ENCODE measurements at regions not wholly inside any gene's neighbourhood (a gene's known extent, or its start where the extent isn't known, plus 50 kb on each side); places are given as distances from the start of the nearest gene placed in this dataset.
"Not testable (repeated sequence)": the region's sequence is repeated elsewhere in the genome, so short reads cannot be mapped to it uniquely, and the experiment has no call there.

DNA sequence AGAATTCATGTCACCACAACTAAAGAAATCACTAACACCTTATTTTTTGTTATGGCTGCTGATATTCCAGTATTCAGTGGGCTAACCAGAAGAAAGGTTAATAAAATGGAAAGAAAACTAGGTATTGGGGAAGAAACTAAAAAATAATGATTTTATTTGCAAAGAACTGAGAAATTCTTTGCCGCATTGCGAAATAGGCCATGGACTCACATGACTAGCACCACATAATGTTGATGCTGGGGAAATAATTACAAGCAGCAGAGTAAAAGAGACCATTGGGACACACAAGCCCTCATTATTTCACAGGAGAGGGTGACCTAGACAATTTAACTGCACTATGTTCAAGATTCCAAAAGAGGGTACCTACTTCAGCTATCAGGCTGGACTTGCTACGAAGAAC lies 1411.5 kb downstream of the SLITRK5 start:
- no peaks in the 10 kb centered on the region for H3F3A ChIP-seq (ENCODE audit: control insufficient read depth, insufficient read depth)
- no peaks in the 10 kb centered on the region for H3K36me3 ChIP-seq (ENCODE audit: control insufficient read depth, low read length)
- no peaks in the 10 kb centered on the region for H3K9me2 ChIP-seq (replicated peaks; ENCODE audit: control insufficient read depth, low read length)
- H3K4me2 ChIP-seq (ENCODE audit: low read length) = no peak overlapping the region
- H3K9me3 ChIP-seq (ENCODE audit: control insufficient read depth, insufficient read depth, low read length) = no peaks in the 10 kb centered on the region; the same call in 1 of the 2 replicates
- no peak overlapping the region for H3K4me3 ChIP-seq (ENCODE audit: low read length)
- no peaks in the 10 kb centered on the region for H4K20me1 ChIP-seq (ENCODE audit: control insufficient read depth, insufficient read depth, low read depth, low read length)
- H3K79me2 ChIP-seq (ENCODE audit: control insufficient read depth, low read length) = no peaks in the 10 kb centered on the region
- H3K27me3 ChIP-seq (ENCODE audit: control insufficient read depth, low read length) = no peaks in the 10 kb centered on the region
- TF ChIP-seq, protein P1, sequence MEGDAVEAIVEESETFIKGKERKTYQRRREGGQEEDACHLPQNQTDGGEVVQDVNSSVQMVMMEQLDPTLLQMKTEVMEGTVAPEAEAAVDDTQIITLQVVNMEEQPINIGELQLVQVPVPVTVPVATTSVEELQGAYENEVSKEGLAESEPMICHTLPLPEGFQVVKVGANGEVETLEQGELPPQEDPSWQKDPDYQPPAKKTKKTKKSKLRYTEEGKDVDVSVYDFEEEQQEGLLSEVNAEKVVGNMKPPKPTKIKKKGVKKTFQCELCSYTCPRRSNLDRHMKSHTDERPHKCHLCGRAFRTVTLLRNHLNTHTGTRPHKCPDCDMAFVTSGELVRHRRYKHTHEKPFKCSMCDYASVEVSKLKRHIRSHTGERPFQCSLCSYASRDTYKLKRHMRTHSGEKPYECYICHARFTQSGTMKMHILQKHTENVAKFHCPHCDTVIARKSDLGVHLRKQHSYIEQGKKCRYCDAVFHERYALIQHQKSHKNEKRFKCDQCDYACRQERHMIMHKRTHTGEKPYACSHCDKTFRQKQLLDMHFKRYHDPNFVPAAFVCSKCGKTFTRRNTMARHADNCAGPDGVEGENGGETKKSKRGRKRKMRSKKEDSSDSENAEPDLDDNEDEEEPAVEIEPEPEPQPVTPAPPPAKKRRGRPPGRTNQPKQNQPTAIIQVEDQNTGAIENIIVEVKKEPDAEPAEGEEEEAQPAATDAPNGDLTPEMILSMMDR (IDR thresholded peaks at IDR 0.05; ENCODE audit: low read depth, low read length, poor library complexity, severe bottlenecking) = no peak
- TF ChIP-seq EZH2phosphoT487 (IDR thresholded peaks at IDR 0.05; ENCODE audit: borderline replicate concordance, low read length) = no peak
- no peaks in the 10 kb centered on the region for H3K4me1 ChIP-seq (ENCODE audit: control insufficient read depth, low read length)
- no peak overlapping the region for H3K27ac ChIP-seq (ENCODE audit: low read depth, low read length)

DNA sequence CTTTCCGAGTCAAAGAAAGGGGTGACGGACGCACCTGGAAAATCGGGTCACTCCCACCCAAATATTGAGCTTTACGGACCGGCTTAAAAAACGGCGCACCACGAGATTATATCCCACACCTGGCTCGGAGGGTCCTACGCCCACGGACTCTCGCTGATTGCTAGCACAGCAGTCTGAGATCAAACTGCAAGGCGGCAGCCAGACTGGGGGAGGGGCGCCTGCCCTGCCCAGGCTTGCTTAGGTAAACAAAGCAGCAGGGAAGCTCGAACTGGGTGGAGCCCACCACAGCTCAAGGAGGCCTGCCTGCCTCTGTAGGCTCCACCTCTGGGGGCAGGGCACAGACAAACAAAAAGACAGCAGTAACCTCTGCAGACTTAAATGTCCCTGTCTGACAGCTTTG lies 1416.9 kb downstream of the SLITRK5 start:
- not testable (repeated sequence) for H3K9me2 ChIP-seq (replicated peaks; ENCODE audit: control insufficient read depth, low read length); H4K20me1 ChIP-seq (ENCODE audit: control insufficient read depth, insufficient read depth, low read depth, low read length); H3K4me3 ChIP-seq (ENCODE audit: low read length); H3K27me3 ChIP-seq (ENCODE audit: control insufficient read depth, low read length); H3K4me2 ChIP-seq (ENCODE audit: low read length); H3K9me3 ChIP-seq (ENCODE audit: control insufficient read depth, insufficient read depth, low read length); H3F3A ChIP-seq (ENCODE audit: control insufficient read depth, insufficient read depth); H3K36me3 ChIP-seq (ENCODE audit: control insufficient read depth, low read length); H3K27ac ChIP-seq (ENCODE audit: low read depth, low read length); H3K4me1 ChIP-seq (ENCODE audit: control insufficient read depth, low read length); H3K79me2 ChIP-seq (ENCODE audit: control insufficient read depth, low read length)

DNA sequence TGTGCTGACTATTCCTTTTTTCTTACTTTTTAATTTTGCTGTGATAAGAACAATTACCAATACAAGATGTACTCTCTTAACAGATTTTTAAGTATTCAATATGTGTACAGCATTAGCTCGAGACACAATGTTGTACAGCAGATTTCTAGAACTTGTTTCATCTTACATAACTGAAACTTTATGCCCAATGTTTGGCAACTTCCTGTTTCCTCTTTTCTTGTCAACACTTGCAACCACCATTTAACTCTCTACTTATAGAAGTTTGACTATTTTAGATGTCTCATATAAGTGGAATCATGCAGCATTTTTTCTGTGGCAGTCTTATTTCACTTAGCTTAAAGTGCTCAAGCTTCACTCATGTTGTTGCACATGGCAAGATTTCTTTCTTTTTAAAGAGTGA lies 1426.8 kb downstream of the SLITRK5 start:
- no peak overlapping the region for H3K27ac ChIP-seq (ENCODE audit: low read depth, low read length)
- no peak for TF ChIP-seq EZH2phosphoT487 (IDR thresholded peaks at IDR 0.05; ENCODE audit: borderline replicate concordance, low read length)
- TF ChIP-seq, protein P1 (IDR thresholded peaks at IDR 0.05; ENCODE audit: low read depth, low read length, poor library complexity, severe bottlenecking) = no peak

DNA sequence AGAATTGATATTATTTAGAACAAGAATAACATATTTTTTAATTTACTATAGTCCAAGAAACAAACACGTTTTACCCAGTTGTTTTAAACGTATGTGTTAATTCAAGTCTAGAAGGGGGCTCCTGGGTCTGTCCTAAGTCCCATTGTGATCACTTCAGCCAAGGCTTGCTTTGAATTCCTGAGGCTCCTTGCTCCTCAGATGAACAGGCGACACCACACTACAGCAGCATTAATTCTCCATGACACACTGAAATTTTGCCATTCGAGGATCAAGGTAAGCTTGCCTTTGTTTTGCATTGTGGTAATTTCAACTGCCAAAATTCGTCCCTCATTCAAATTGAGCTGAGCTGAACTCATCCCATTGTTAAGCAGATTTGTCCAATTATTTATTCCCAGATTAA lies 1442.6 kb downstream of the SLITRK5 start:
- no peak overlapping the region for H3K4me2 ChIP-seq (ENCODE audit: low read length)
- H3K27me3 ChIP-seq (ENCODE audit: control insufficient read depth, low read length) = no peaks in the 10 kb centered on the region
- TF ChIP-seq EZH2phosphoT487 (IDR thresholded peaks at IDR 0.05; ENCODE audit: borderline replicate concordance, low read length) = no peak
- TF ChIP-seq, protein P1 (IDR thresholded peaks at IDR 0.05; ENCODE audit: low read depth, low read length, poor library complexity, severe bottlenecking) = no peak
- no peak overlapping the region for H3K4me3 ChIP-seq (ENCODE audit: low read length)
- no peaks in the 10 kb centered on the region for H3K9me3 ChIP-seq (ENCODE audit: control insufficient read depth, insufficient read depth, low read length)
- no peaks in the 10 kb centered on the region for H4K20me1 ChIP-seq (ENCODE audit: control insufficient read depth, insufficient read depth, low read depth, low read length)
- no peaks in the 10 kb centered on the region for H3K36me3 ChIP-seq (ENCODE audit: control insufficient read depth, low read length)
- no peak overlapping the region for H3K27ac ChIP-seq (ENCODE audit: low read depth, low read length)
- no peaks in the 10 kb centered on the region for H3K79me2 ChIP-seq (ENCODE audit: control insufficient read depth, low read length)
- H3K4me1 ChIP-seq (ENCODE audit: control insufficient read depth, low read length) = no peaks in the 10 kb centered on the region
- no peaks in the 10 kb centered on the region for H3F3A ChIP-seq (ENCODE audit: control insufficient read depth, insufficient read depth)
- H3K9me2 ChIP-seq (replicated peaks; ENCODE audit: control insufficient read depth, low read length) = no peaks in the 10 kb centered on the region

More for the DNA sequence above, 1426.8 kb downstream of the SLITRK5 start:
- Histone ChIP-seq H3K79me2 (ENCODE audit: control insufficient read depth, low read length) (no peaks in the 10 kb centered on the region), H3F3A (ENCODE audit: control insufficient read depth, insufficient read depth) (no peaks in the 10 kb centered on the region), H4K20me1 (ENCODE audit: control insufficient read depth, insufficient read depth, low read depth, low read length) (no peaks in the 10 kb centered on the region), H3K27me3 (ENCODE audit: control insufficient read depth, low read length) (no peaks in the 10 kb centered on the region), H3K4me3 (ENCODE audit: low read length) (no peak overlapping the region), H3K9me3 (ENCODE audit: control insufficient read depth, insufficient read depth, low read length) (no peaks in the 10 kb centered on the region), H3K4me1 (ENCODE audit: control insufficient read depth, low read length) (no peaks in the 10 kb centered on the region), H3K9me2 (replicated peaks; ENCODE audit: control insufficient read depth, low read length) (no peaks in the 10 kb centered on the region), H3K4me2 (ENCODE audit: low read length) (no peak overlapping the region), H3K36me3 (ENCODE audit: control insufficient read depth, low read length) (no peaks in the 10 kb centered on the region)
